Naive thymus-derived CD4-positive, alpha-beta T cell (primary cell): ENCODE measurements at regions not wholly inside any gene's neighbourhood (a gene's known extent, or its start where the extent isn't known, plus 50 kb on each side); places are given as distances from the start of the nearest gene placed in this dataset.
"Not testable (repeated sequence)": the region's sequence is repeated elsewhere in the genome, so short reads cannot be mapped to it uniquely, and the experiment has no call there.

Experiments
- ATAC-seq: fragments of 150-1000 bp; cut with Tn5 transposase; 2 replicates; pipeline ENCODE4 v1.10.0; 2021; ENCODE audit warnings: mild to moderate bottlenecking, moderate library complexity
- CTCF ChIA-PET: fragments of 350-600 bp; sonication (Branson Sonifier 250); formaldehyde crosslinking; loops from one replicate; lab custom pipeline; 2021; ENCODE audit warnings: antibody characterized with exemption; lab: Charles Lee
- POLR2A ChIA-PET: fragments of 350-600 bp; sonication (Branson Sonifier 250); formaldehyde crosslinking; loops from one replicate; lab custom pipeline; 2021; ENCODE audit warnings: antibody characterized with exemption, inconsistent platforms; lab: Charles Lee
- DNase-seq, 9 donors: peaks; one replicate each; pipeline versions ENCODE4 v3.0.0 to v3.0.0-alpha.2; 2020 to 2022; ENCODE audit warnings: mixed read lengths in 1 of 9
- H3K27ac ChIP-seq: one replicate; pipeline ENCODE4 v1.7.0; 2013; ENCODE audit warnings: mild to moderate bottlenecking, low read depth, low read length, moderate library complexity
- H3K27me3 ChIP-seq, 2 donors: one replicate each; pipeline ENCODE4 v1.7.0; 2013; ENCODE audit warnings: low read length in 2 of 2, mild to moderate bottlenecking in 2 of 2, moderate library complexity in 2 of 2; ENCODE audit not compliant: control insufficient read depth in 2 of 2, insufficient read depth in 2 of 2
- H3K36me3 ChIP-seq, 3 experiments: 1 replicate in 2 of 3; 2 replicates in 1 of 3; pipeline ENCODE4 v1.7.0; 2013; ENCODE audit warnings: low read length in 3 of 3, mild to moderate bottlenecking in 3 of 3, moderate library complexity in 1 of 3; ENCODE audit not compliant: insufficient read depth in 3 of 3, control insufficient read depth in 2 of 3
- H3K4me1 ChIP-seq, 2 donors: one replicate each; pipeline ENCODE4 v1.7.0; 2013; ENCODE audit warnings: low read length in 2 of 2, mild to moderate bottlenecking in 2 of 2, moderate library complexity in 1 of 2; ENCODE audit not compliant: control insufficient read depth in 2 of 2, insufficient read depth in 2 of 2
- H3K4me3 ChIP-seq: 2 replicates; pipeline ENCODE4 v1.7.0; 2013; ENCODE audit warnings: mild to moderate bottlenecking, low read length
- H3K9me3 ChIP-seq, 3 experiments: 1 replicate in 2 of 3; 2 replicates in 1 of 3; pipeline ENCODE4 v1.7.0; 2013; ENCODE audit warnings: low read length in 3 of 3; ENCODE audit not compliant: control insufficient read depth in 2 of 3
- H3K27ac Mint-ChIP-seq, 9 donors: one replicate each; pipeline ENCODE4 v1.8.0; 2020 to 2022; ENCODE audit warnings: mixed read lengths in 9 of 9, mild to moderate bottlenecking in 8 of 9, moderate library complexity in 5 of 9, inconsistent platforms in 2 of 9
- H3K27me3 Mint-ChIP-seq, 5 donors: one replicate each; pipeline ENCODE4 v1.8.0; 2021 to 2022; ENCODE audit warnings: mixed read lengths in 5 of 5, mild to moderate bottlenecking in 1 of 5
- H3K36me3 Mint-ChIP-seq, 5 donors: one replicate each; pipeline ENCODE4 v1.8.0; 2020 to 2022; ENCODE audit warnings: mixed read lengths in 5 of 5, mild to moderate bottlenecking in 3 of 5, inconsistent platforms in 1 of 5
- H3K4me1 Mint-ChIP-seq, 7 donors: one replicate each; pipeline ENCODE4 v1.8.0; 2020 to 2022; ENCODE audit warnings: mixed read lengths in 7 of 7, mild to moderate bottlenecking in 3 of 7, inconsistent platforms in 1 of 7
- H3K4me3 Mint-ChIP-seq, 10 donors: one replicate each; pipeline ENCODE4 v1.8.0; 2020 to 2022; ENCODE audit warnings: mild to moderate bottlenecking in 10 of 10, mixed read lengths in 10 of 10, moderate library complexity in 6 of 10, inconsistent platforms in 2 of 10
- H3K9me3 Mint-ChIP-seq, 11 donors: one replicate each; pipeline ENCODE4 v1.8.0; 2020 to 2022; ENCODE audit warnings: mixed read lengths in 11 of 11, mild to moderate bottlenecking in 4 of 11, inconsistent platforms in 1 of 11, moderate library complexity in 1 of 11
- intact Hi-C, 2 donors: fragments of 100-400 bp; cut with micrococcal nuclease; formaldehyde crosslinking; loops; one replicate each; pipeline ENCODE4 v1.15.1; 2023

GRCh38 chr2:192515937-192516336, 321.2 kb upstream of the TMEFF2 start:
- DNase-seq (no peak), ATAC-seq (no peak)
- Histone ChIP-seq H3K9me3 (no peaks in the 10 kb centered on the region), H3K27ac (no peak overlapping the region), H3K36me3 (no peaks in the 10 kb centered on the region), H3K4me1 (no peaks in the 10 kb centered on the region), H3K27me3 (no peaks in the 10 kb centered on the region), H3K4me3 (no peak overlapping the region)
- intact Hi-C loops = no loop called here
- Mint-ChIP-seq H3K36me3 (no peaks in the 10 kb centered on the region), H3K4me3 (no peak overlapping the region), H3K9me3 (peaks cover 0 to 7% (median 0%) of the 10 kb centered on the region in 11 donors), H3K4me1 (no peaks in the 10 kb centered on the region), H3K27ac (no peak overlapping the region), H3K27me3 (no peaks in the 10 kb centered on the region)
- ChIA-PET POLR2A (no interaction called here), CTCF (no interaction called here)

GRCh38 chr2:192513575-192513974, 318.8 kb upstream of the TMEFF2 start:
- Mint-ChIP-seq H3K4me3 (no peak overlapping the region), H3K4me1 (no peaks in the 10 kb centered on the region), H3K27me3 (peaks cover 0 to 7% (median 0%) of the 10 kb centered on the region in 5 donors), H3K36me3 (no peaks in the 10 kb centered on the region), H3K9me3 (peaks cover 0 to 7% (median 0%) of the 10 kb centered on the region in 11 donors), H3K27ac (no peak overlapping the region)
- CTCF ChIA-PET = no interaction called here
- ATAC-seq (no peak), DNase-seq (no peak)
- intact Hi-C loops = no loop called here
- H3K4me3 ChIP-seq = no peak overlapping the region
- H3K4me1 ChIP-seq = no peaks in the 10 kb centered on the region
- H3K27me3 ChIP-seq = no peaks in the 10 kb centered on the region
- POLR2A ChIA-PET = no interaction called here
- no peaks in the 10 kb centered on the region for H3K36me3 ChIP-seq
- no peaks in the 10 kb centered on the region for H3K9me3 ChIP-seq
- H3K27ac ChIP-seq = no peak overlapping the region

- H3K4me3 Mint-ChIP-seq, POLR2A ChIA-PET, ATAC-seq, H3K4me3 ChIP-seq, H3K27me3 ChIP-seq, H3K4me1 ChIP-seq, H3K36me3 ChIP-seq, H3K9me3 ChIP-seq, H3K27ac ChIP-seq, intact Hi-C loops, H3K36me3 Mint-ChIP-seq, H3K4me1 Mint-ChIP-seq, H3K9me3 Mint-ChIP-seq, DNase-seq, H3K27ac Mint-ChIP-seq, H3K27me3 Mint-ChIP-seq, CTCF ChIA-PET: not testable (repeated sequence)
These were observed 313.2 kb upstream of the TMEFF2 start for GRCh38 chr2:192507836-192508450.

GRCh38 chr2:192500550-192501200, 305.9 kb upstream of the TMEFF2 start:
- Histone ChIP-seq H3K36me3 (no peaks in the 10 kb centered on the region), H3K4me3 (no peak overlapping the region), H3K27ac (no peak overlapping the region), H3K4me1 (no peaks in the 10 kb centered on the region), H3K27me3 (no peaks in the 10 kb centered on the region), H3K9me3 (no peaks in the 10 kb centered on the region)
- no peak overlapping the region for H3K4me3 Mint-ChIP-seq
- no peaks in the 10 kb centered on the region for H3K4me1 Mint-ChIP-seq
- intact Hi-C loops = no loop called here
- no peaks in the 10 kb centered on the region for H3K36me3 Mint-ChIP-seq
- no peak for ATAC-seq
- ChIA-PET CTCF (no interaction called here), POLR2A (no interaction called here)
- peaks cover 0 to 5% (median 0%) of the 10 kb centered on the region in 11 donors for H3K9me3 Mint-ChIP-seq
- H3K27ac Mint-ChIP-seq = no peak overlapping the region
- DNase-seq = peak in 1 of 9 donors; percentile 42
- H3K27me3 Mint-ChIP-seq = no peaks in the 10 kb centered on the region

- peaks cover 0 to 7% (median 0%) of the 10 kb centered on the region in 11 donors for H3K9me3 Mint-ChIP-seq
- CTCF ChIA-PET = no interaction called here
- DNase-seq (no peak), ATAC-seq (no peak)
- intact Hi-C loops = no loop called here
- H3K4me1 ChIP-seq = no peaks in the 10 kb centered on the region
- no peaks in the 10 kb centered on the region for H3K27me3 ChIP-seq
- no peaks in the 10 kb centered on the region for H3K4me1 Mint-ChIP-seq
- H3K27me3 Mint-ChIP-seq = no peaks in the 10 kb centered on the region
- H3K9me3 ChIP-seq = no peaks in the 10 kb centered on the region
- no peaks in the 10 kb centered on the region for H3K36me3 Mint-ChIP-seq
- no peak overlapping the region for H3K27ac Mint-ChIP-seq
- no peak overlapping the region for H3K27ac ChIP-seq
- no peak overlapping the region for H3K4me3 Mint-ChIP-seq
- POLR2A ChIA-PET = no interaction called here
- H3K4me3 ChIP-seq = no peak overlapping the region
- H3K36me3 ChIP-seq = no peaks in the 10 kb centered on the region
These were observed 304.7 kb upstream of the TMEFF2 start for GRCh38 chr2:192499476-192499875.

GRCh38 chr2:192498747-192499146, 304.0 kb upstream of the TMEFF2 start:
- H3K27me3 ChIP-seq = no peaks in the 10 kb centered on the region
- intact Hi-C loops = no loop called here
- H3K36me3 Mint-ChIP-seq = no peaks in the 10 kb centered on the region
- no peak overlapping the region for H3K27ac Mint-ChIP-seq
- no peaks in the 10 kb centered on the region for H3K4me1 Mint-ChIP-seq
- no peak for ATAC-seq
- CTCF ChIA-PET = no interaction called here
- no peak overlapping the region for H3K27ac ChIP-seq
- no peak overlapping the region for H3K4me3 Mint-ChIP-seq
- H3K4me3 ChIP-seq = no peak overlapping the region
- no peaks in the 10 kb centered on the region for H3K36me3 ChIP-seq
- no peaks in the 10 kb centered on the region for H3K4me1 ChIP-seq
- DNase-seq = no peak
- no peaks in the 10 kb centered on the region for H3K9me3 ChIP-seq
- no peaks in the 10 kb centered on the region for H3K27me3 Mint-ChIP-seq
- POLR2A ChIA-PET = no interaction called here
- H3K9me3 Mint-ChIP-seq = peaks cover 0 to 7% (median 0%) of the 10 kb centered on the region in 11 donors

- H3K4me3 Mint-ChIP-seq, POLR2A ChIA-PET, H3K27ac ChIP-seq, H3K27me3 ChIP-seq, H3K4me1 ChIP-seq, H3K27me3 Mint-ChIP-seq, ATAC-seq, H3K9me3 ChIP-seq, H3K27ac Mint-ChIP-seq, H3K4me3 ChIP-seq, intact Hi-C loops, H3K36me3 ChIP-seq, CTCF ChIA-PET, H3K36me3 Mint-ChIP-seq, H3K4me1 Mint-ChIP-seq, DNase-seq: not testable (repeated sequence)
- H3K9me3 Mint-ChIP-seq = peaks cover 0 to 18% (median 4%) of the 10 kb centered on the region in 11 donors
These were observed 293.4 kb upstream of the TMEFF2 start for GRCh38 chr2:192488158-192488557.
